DMS53 treated with DMSO at 0.1 percent for 48 hours (cell line): ENCODE measurements at regions not wholly inside any gene's neighbourhood (a gene's known extent, or its start where the extent isn't known, plus 50 kb on each side); places are given as distances from the start of the nearest gene placed in this dataset.
"Not testable (repeated sequence)": the region's sequence is repeated elsewhere in the genome, so short reads cannot be mapped to it uniquely, and the experiment has no call there.

Experiments
- DNase-seq: peaks from one replicate; lab custom pipeline; 2025; ENCODE audit not compliant: unreplicated experiment; lab: John Stamatoyannopoulos, UW

GRCh38 chr13:74747186-74747955 is 613.2 kb upstream of the KLF12 start:
- DNase-seq = no peak

GRCh38 chr13:74743992-74744391 is 609.8 kb upstream of the KLF12 start:
- no peak for DNase-seq

GRCh38 chr13:74741732-74742131 is 607.5 kb upstream of the KLF12 start:
- no peak for DNase-seq

GRCh38 chr13:74732736-74733385 is 598.7 kb upstream of the KLF12 start:
- no peak for DNase-seq

GRCh38 chr13:74731731-74732130 is 597.5 kb upstream of the KLF12 start:
- no peak for DNase-seq

GRCh38 chr13:74730556-74731331 is 596.5 kb upstream of the KLF12 start:
- no peak for DNase-seq

GRCh38 chr13:74726206-74726605 is 592.0 kb upstream of the KLF12 start:
- no peak for DNase-seq

GRCh38 chr13:74718232-74718842 is 584.1 kb upstream of the KLF12 start:
- not testable (repeated sequence) for DNase-seq

GRCh38 chr13:74715718-74716117 is 581.5 kb upstream of the KLF12 start:
- no peak for DNase-seq

GRCh38 chr13:74710006-74710405 is 575.8 kb upstream of the KLF12 start:
- no peak for DNase-seq

- DNase-seq = no peak
These were observed 575.0 kb upstream of the KLF12 start for GRCh38 chr13:74709226-74709625.

- DNase-seq = no peak
These were observed 574.4 kb upstream of the KLF12 start for GRCh38 chr13:74708629-74709028.

GRCh38 chr13:74707291-74707690 is 573.1 kb upstream of the KLF12 start:
- no peak for DNase-seq

- no peak for DNase-seq
These were observed 572.6 kb upstream of the KLF12 start for GRCh38 chr13:74706801-74707200.

GRCh38 chr13:74705438-74705837 is 571.2 kb upstream of the KLF12 start:
- no peak for DNase-seq

- no peak for DNase-seq
These were observed 569.7 kb upstream of the KLF12 start for GRCh38 chr13:74703855-74704387.

GRCh38 chr13:74696148-74696922 is 562.1 kb upstream of the KLF12 start:
- no peak for DNase-seq

GRCh38 chr13:74695021-74695800 is 561.0 kb upstream of the KLF12 start:
- DNase-seq = no peak

- no peak for DNase-seq
These were observed 553.4 kb upstream of the KLF12 start for GRCh38 chr13:74687442-74688182.
